A549 (cell line): ENCODE measurements at regions not wholly inside any gene's neighbourhood (a gene's known extent, or its start where the extent isn't known, plus 50 kb on each side); places are given as distances from the start of the nearest gene placed in this dataset.

Experiments used
- BHLHE40 ChIP-seq: IDR thresholded peaks from 2 replicates; pipeline ENCODE4 v1.6.1; 2012; ENCODE audit warnings: low read depth, low read length, inconsistent platforms
- CEBPB ChIP-seq, 2 experiments: fragments of >200 bp in 1 of 2; sonication (Bioruptor Twin) in 1 of 2; formaldehyde crosslinking in 1 of 2; IDR thresholded peaks; 2 replicates each; pipeline ENCODE4 v1.6.1; 2012 to 2016
- CHD2 ChIP-seq: fragments of 150-350 bp; IDR thresholded peaks from 2 replicates; pipeline ENCODE4 v1.6.1; 2014; ENCODE audit warnings: low read length; ENCODE audit not compliant: partially characterized antibody
- EP300 ChIP-seq, 2 experiments: fragments of >200 bp; sonication (Bioruptor Twin); formaldehyde crosslinking; IDR thresholded peaks; 2 replicates in 1 of 2; 3 replicates in 1 of 2; pipeline ENCODE4 v1.6.1; 2016 to 2017
- HDAC2 ChIP-seq: fragments of 200-600 bp; sonication (generic); IDR thresholded peaks from 2 replicates; pipeline ENCODE4 v1.6.1; 2016
- HOXB5 ChIP-seq: fragments of 250-450 bp; sonication (Bioruptor Pico); IDR thresholded peaks from 2 replicates; pipeline ENCODE4 v1.5.0; 2020; ENCODE audit warnings: mild to moderate bottlenecking, moderate library complexity
- JUN ChIP-seq, 2 experiments: fragments of >200 bp; sonication (Bioruptor Twin); formaldehyde crosslinking; IDR thresholded peaks; 2 replicates in 1 of 2; 3 replicates in 1 of 2; pipeline ENCODE4 v1.6.1; 2016 to 2017
- NR3C1 ChIP-seq: fragments of >200 bp; sonication (Bioruptor Twin); formaldehyde crosslinking; IDR thresholded peaks from 3 replicates; pipeline ENCODE4 v1.6.1; 2017
- PHF8 ChIP-seq: fragments of 200-600 bp; sonication (generic); IDR thresholded peaks from 2 replicates; pipeline ENCODE4 v1.6.1; 2016; ENCODE audit warnings: low read depth, mild to moderate bottlenecking, antibody characterized with exemption, moderate library complexity, borderline replicate concordance
- POLR2A ChIP-seq: IDR thresholded peaks from 2 replicates; pipeline ENCODE4 v1.6.1; 2012; ENCODE audit warnings: mild to moderate bottlenecking, low read length
- RAD21 ChIP-seq, 2 experiments: fragments of >200 bp in 1 of 2; sonication (Bioruptor Twin) in 1 of 2; formaldehyde crosslinking in 1 of 2; IDR thresholded peaks in 1 of 2; conservative IDR thresholded peaks in 1 of 2; 2 replicates in 1 of 2; 3 replicates in 1 of 2; pipeline ENCODE4 v1.6.1; 2012 to 2018; ENCODE audit warnings: inconsistent platforms in 1 of 2
- RNF2 ChIP-seq: fragments of 200-600 bp; sonication (generic); IDR thresholded peaks from 2 replicates; pipeline ENCODE4 v1.6.1; 2016; ENCODE audit warnings: low read depth, mild to moderate bottlenecking, antibody characterized with exemption, moderate library complexity, borderline replicate concordance
- TF ChIP-seq, protein P1 (sequence below): fragments of 250-450 bp; sonication (Bioruptor Pico); IDR thresholded peaks from 2 replicates; pipeline ENCODE4 v1.5.0; 2020; ENCODE audit warnings: low read depth, mild to moderate bottlenecking, moderate library complexity
- TF ChIP-seq, protein P2 (sequence below): fragments of >200 bp; sonication (Bioruptor Twin); formaldehyde crosslinking; IDR thresholded peaks from 3 replicates; pipeline ENCODE4 v1.5.1; 2016

DNA sequence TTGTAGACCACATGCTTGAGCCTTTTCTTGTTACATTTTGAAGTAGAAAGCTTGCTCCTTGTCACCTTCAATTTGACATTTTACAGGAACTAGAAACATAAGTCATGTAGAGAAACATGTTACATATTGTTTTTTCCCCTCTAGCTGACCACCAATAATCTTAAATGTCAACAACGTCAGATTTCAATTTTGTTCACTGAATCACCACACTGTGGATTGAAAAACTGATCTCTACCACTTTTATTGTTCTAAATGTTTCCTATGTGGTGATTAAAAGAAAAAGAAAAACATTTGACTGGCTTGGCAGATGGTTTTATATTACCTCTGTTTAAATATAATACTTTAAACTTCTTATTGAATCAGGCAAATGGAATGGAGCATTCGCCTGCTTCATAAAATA lies 87.7 kb downstream of the DSEL start:
- TF ChIP-seq, protein P1, sequence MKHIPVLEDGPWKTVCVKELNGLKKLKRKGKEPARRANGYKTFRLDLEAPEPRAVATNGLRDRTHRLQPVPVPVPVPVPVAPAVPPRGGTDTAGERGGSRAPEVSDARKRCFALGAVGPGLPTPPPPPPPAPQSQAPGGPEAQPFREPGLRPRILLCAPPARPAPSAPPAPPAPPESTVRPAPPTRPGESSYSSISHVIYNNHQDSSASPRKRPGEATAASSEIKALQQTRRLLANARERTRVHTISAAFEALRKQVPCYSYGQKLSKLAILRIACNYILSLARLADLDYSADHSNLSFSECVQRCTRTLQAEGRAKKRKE (CRISPR knock-in tag) = no peak
- TF ChIP-seq POLR2A (no peak), BHLHE40 (no peak), CHD2 (no peak), EP300 (IDR thresholded peaks at IDR 0.05) (no peak), NR3C1 (no peak), HDAC2 (no peak), CEBPB (IDR thresholded peaks at IDR 0.05) (no peak), JUN (IDR thresholded peaks at IDR 0.05) (no peak), RAD21 (conservative IDR thresholded peaks at IDR 0.05 in 1 of 2, IDR thresholded peaks at IDR 0.05 in 1 of 2) (no peak), PHF8 (no peak), HOXB5 (CRISPR knock-in tag) (no peak), RNF2 (no peak)
- TF ChIP-seq, protein P2, sequence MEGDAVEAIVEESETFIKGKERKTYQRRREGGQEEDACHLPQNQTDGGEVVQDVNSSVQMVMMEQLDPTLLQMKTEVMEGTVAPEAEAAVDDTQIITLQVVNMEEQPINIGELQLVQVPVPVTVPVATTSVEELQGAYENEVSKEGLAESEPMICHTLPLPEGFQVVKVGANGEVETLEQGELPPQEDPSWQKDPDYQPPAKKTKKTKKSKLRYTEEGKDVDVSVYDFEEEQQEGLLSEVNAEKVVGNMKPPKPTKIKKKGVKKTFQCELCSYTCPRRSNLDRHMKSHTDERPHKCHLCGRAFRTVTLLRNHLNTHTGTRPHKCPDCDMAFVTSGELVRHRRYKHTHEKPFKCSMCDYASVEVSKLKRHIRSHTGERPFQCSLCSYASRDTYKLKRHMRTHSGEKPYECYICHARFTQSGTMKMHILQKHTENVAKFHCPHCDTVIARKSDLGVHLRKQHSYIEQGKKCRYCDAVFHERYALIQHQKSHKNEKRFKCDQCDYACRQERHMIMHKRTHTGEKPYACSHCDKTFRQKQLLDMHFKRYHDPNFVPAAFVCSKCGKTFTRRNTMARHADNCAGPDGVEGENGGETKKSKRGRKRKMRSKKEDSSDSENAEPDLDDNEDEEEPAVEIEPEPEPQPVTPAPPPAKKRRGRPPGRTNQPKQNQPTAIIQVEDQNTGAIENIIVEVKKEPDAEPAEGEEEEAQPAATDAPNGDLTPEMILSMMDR = no peak
